Stimulated activated naive B cell treated with anti-CD40 and anti-IgM and Interleukin-4, amounts not matched to agents 10 μg/mL and 1 μg/mL and 100 μg/mL, for 72 hours (primary cell): ENCODE measurements at regions not wholly inside any gene's neighbourhood (a gene's known extent, or its start where the extent isn't known, plus 50 kb on each side); places are given as distances from the start of the nearest gene placed in this dataset.

Experiments used
- ATAC-seq, 2 donors: fragments of 150-1000 bp; cut with Tn5 transposase; replicated peaks; 2 replicates each; pipeline ENCODE4 v1.10.0; 2021; ENCODE audit warnings: moderate library complexity in 1 of 2
- DNase-seq: peaks from one replicate; pipeline ENCODE4 v3.0.0; 2021
- H3K27ac Mint-ChIP-seq: one replicate; pipeline ENCODE4 v1.8.0; 2022; ENCODE audit warnings: mild to moderate bottlenecking, mixed read lengths
- H3K27me3 Mint-ChIP-seq, 2 donors: one replicate each; pipeline ENCODE4 v1.8.0; 2022; ENCODE audit warnings: mixed read lengths in 2 of 2
- H3K36me3 Mint-ChIP-seq, 2 donors: one replicate each; pipeline ENCODE4 v1.8.0; 2022; ENCODE audit warnings: mixed read lengths in 2 of 2, mild to moderate bottlenecking in 1 of 2
- H3K4me1 Mint-ChIP-seq, 2 donors: one replicate each; pipeline ENCODE4 v1.8.0; 2022; ENCODE audit warnings: mixed read lengths in 2 of 2, mild to moderate bottlenecking in 1 of 2
- H3K4me3 Mint-ChIP-seq, 2 donors: one replicate each; pipeline ENCODE4 v1.8.0; 2022; ENCODE audit warnings: mild to moderate bottlenecking in 2 of 2, mixed read lengths in 2 of 2, moderate library complexity in 1 of 2
- H3K9me3 Mint-ChIP-seq, 2 donors: one replicate each; pipeline ENCODE4 v1.8.0; 2022; ENCODE audit warnings: mixed read lengths in 2 of 2, mild to moderate bottlenecking in 1 of 2

DNA sequence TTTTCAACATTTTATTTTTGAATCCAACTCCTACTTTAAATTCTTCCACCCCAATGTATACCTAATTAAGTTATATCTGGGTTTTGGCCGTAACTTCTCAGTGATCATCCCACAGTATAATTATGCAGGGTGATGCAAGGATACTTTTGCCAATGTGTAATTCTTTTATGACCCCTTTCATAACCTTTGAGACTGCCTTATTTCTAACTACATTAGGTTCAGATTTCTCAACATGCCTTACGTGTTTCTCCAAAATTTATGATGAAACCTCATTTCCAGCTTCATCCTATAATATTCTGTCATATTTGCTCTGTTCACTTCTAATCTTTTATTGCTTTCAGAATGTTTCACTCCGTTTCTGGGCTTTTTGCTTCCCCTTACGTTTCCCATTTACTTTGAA, 1229.6 kb upstream of the ALCAM start:
- Mint-ChIP-seq H3K27me3 (no peaks in the 10 kb centered on the region), H3K9me3 (no peaks in the 10 kb centered on the region), H3K4me3 (no peak overlapping the region), H3K27ac (no peak overlapping the region), H3K4me1 (no peaks in the 10 kb centered on the region), H3K36me3 (no peaks in the 10 kb centered on the region)
- no peak for ATAC-seq
- DNase-seq, result no peak

DNA sequence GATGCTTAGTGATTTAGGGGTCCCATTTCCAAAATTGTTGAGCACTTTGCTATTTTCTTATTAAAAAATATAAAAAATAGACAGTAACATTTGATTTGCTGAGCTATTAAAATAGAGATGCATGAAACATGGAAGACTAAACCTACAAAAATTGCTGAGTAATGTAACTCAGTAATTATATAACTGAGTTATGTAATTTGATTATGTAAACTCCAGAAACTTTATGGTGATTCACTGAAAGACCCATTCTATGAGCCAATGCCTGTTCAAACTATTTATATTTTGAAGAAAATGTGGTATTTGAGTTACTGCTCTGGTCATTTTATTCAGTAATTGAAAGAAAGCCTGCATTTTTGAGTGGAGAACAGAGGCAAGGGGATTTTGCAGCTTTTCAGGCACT, 1221.5 kb upstream of the ALCAM start:
- H3K27me3 Mint-ChIP-seq, result no peaks in the 10 kb centered on the region
- no peak overlapping the region for H3K4me3 Mint-ChIP-seq
- H3K9me3 Mint-ChIP-seq, result no peaks in the 10 kb centered on the region
- H3K4me1 Mint-ChIP-seq, result no peaks in the 10 kb centered on the region
- H3K27ac Mint-ChIP-seq, result no peak overlapping the region
- ATAC-seq, result no peak
- H3K36me3 Mint-ChIP-seq, result no peaks in the 10 kb centered on the region
- DNase-seq, result no peak

GRCh38 chr3:104149154-104149553, 1217.6 kb upstream of the ALCAM start:
- H3K4me1 Mint-ChIP-seq, result no peaks in the 10 kb centered on the region
- no peak overlapping the region for H3K27ac Mint-ChIP-seq
- no peak overlapping the region for H3K4me3 Mint-ChIP-seq
- H3K9me3 Mint-ChIP-seq, result no peaks in the 10 kb centered on the region
- no peaks in the 10 kb centered on the region for H3K27me3 Mint-ChIP-seq
- DNase-seq, result no peak
- no peaks in the 10 kb centered on the region for H3K36me3 Mint-ChIP-seq
- no peak for ATAC-seq

- no peaks in the 10 kb centered on the region for H3K36me3 Mint-ChIP-seq
- no peak overlapping the region for H3K4me3 Mint-ChIP-seq
- no peaks in the 10 kb centered on the region for H3K27me3 Mint-ChIP-seq
- DNase-seq (no peak), ATAC-seq (no peak)
- H3K9me3 Mint-ChIP-seq, result no peaks in the 10 kb centered on the region
- H3K4me1 Mint-ChIP-seq, result no peaks in the 10 kb centered on the region
- no peak overlapping the region for H3K27ac Mint-ChIP-seq
Observed at GRCh38 chr3:104150724-104151123, 1216.0 kb upstream of the ALCAM start.

GRCh38 chr3:104154896-104155295, 1211.8 kb upstream of the ALCAM start:
- H3K4me1 Mint-ChIP-seq, result no peaks in the 10 kb centered on the region
- no peaks in the 10 kb centered on the region for H3K36me3 Mint-ChIP-seq
- no peaks in the 10 kb centered on the region for H3K27me3 Mint-ChIP-seq
- H3K27ac Mint-ChIP-seq, result no peak overlapping the region
- peaks cover 0 to 3% of the 10 kb centered on the region in 2 donors for H3K9me3 Mint-ChIP-seq
- ATAC-seq (no peak), DNase-seq (no peak)
- H3K4me3 Mint-ChIP-seq, result no peak overlapping the region

DNA sequence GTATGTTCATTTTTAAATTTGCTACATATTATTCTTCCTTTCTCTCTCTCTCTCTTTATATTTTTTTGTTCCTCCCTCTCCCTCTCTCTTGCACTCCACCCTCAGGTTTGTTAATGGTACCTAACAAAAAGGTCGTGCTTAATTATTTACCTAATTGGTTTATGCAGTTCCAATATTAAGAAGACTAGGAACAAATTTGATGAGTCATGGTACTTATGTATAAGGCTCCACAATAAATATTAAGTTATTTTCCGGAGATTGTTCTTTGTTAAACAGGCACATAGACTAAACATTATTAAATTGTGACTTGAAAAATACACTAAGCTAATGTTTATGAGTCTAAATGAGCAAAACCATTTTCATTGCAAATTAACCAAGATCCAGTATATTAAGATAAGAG, 1200.8 kb upstream of the ALCAM start:
- H3K27me3 Mint-ChIP-seq, result no peaks in the 10 kb centered on the region
- peaks cover 0 to 3% of the 10 kb centered on the region in 2 donors for H3K36me3 Mint-ChIP-seq
- H3K9me3 Mint-ChIP-seq, result peaks cover 12 to 13% of the 10 kb centered on the region in 2 donors
- no peak overlapping the region for H3K4me3 Mint-ChIP-seq
- no peaks in the 10 kb centered on the region for H3K4me1 Mint-ChIP-seq
- H3K27ac Mint-ChIP-seq, result no peak overlapping the region
- no peak for DNase-seq
- no peak for ATAC-seq

- Mint-ChIP-seq H3K4me3 (no peak overlapping the region), H3K27ac (no peak overlapping the region), H3K36me3 (peaks cover 0 to 3% of the 10 kb centered on the region in 2 donors), H3K9me3 (peaks cover 12 to 13% of the 10 kb centered on the region in 2 donors), H3K4me1 (no peaks in the 10 kb centered on the region), H3K27me3 (no peaks in the 10 kb centered on the region)
- ATAC-seq (no peak), DNase-seq (no peak)
Observed at GRCh38 chr3:104168386-104168785, 1198.3 kb upstream of the ALCAM start.

- DNase-seq, result no peak
- Mint-ChIP-seq H3K36me3 (no peaks in the 10 kb centered on the region), H3K27ac (no peak overlapping the region), H3K27me3 (no peaks in the 10 kb centered on the region), H3K4me3 (no peak overlapping the region), H3K9me3 (no peaks in the 10 kb centered on the region), H3K4me1 (no peaks in the 10 kb centered on the region)
- no peak for ATAC-seq
Observed at GRCh38 chr3:104175696-104176095, 1191.0 kb upstream of the ALCAM start.

DNA sequence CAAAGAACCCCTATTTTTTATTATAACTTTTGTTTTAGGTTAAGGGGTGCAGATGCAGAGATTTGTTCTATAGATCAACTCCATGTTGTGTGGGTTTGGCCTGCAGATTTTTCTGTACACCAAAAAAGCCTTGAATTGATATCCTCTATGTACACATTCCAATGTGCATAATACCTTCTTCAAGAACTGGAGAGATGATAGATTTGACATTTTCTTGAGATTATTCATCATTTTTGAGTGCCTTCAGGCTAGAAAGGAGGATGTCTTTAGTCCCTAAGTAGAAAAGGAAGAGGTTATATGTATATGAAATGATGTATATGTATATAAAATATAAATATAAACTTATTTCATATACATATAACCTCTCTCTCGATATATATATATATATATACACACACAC, 1190.0 kb upstream of the ALCAM start:
- Mint-ChIP-seq H3K36me3 (no peaks in the 10 kb centered on the region), H3K27ac (no peak overlapping the region), H3K4me1 (no peaks in the 10 kb centered on the region), H3K9me3 (no peaks in the 10 kb centered on the region), H3K27me3 (no peaks in the 10 kb centered on the region), H3K4me3 (no peak overlapping the region)
- DNase-seq (no peak), ATAC-seq (no peak)

DNA sequence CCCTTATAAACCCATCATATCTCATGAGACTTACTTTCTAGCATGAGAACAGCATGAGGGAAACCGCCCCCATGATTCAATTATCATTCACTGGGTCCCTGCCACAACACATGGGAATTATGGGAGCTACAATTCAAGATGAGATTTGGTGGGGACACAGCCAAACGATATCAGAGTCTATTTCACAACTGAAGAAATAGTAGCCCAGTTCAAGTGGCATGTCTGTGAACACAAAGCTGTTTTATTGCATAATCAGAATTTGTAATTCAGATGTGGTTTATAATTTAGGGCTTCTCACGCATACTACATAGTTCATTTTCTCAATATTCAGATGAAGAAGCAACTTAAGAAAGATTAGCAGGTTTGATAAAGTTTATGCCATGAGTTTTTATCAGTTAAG, 1188.0 kb upstream of the ALCAM start:
- Mint-ChIP-seq H3K4me3 (no peak overlapping the region), H3K4me1 (no peaks in the 10 kb centered on the region), H3K27me3 (no peaks in the 10 kb centered on the region), H3K9me3 (no peaks in the 10 kb centered on the region), H3K36me3 (no peaks in the 10 kb centered on the region), H3K27ac (no peak overlapping the region)
- no peak for ATAC-seq
- DNase-seq, result no peak

GRCh38 chr3:104180906-104181305, 1185.8 kb upstream of the ALCAM start:
- no peak overlapping the region for H3K4me3 Mint-ChIP-seq
- no peak for DNase-seq
- ATAC-seq, result no peak

GRCh38 chr3:104190681-104191080, 1176.0 kb upstream of the ALCAM start:
- H3K36me3 Mint-ChIP-seq, result no peaks in the 10 kb centered on the region
- ATAC-seq, result no peak
- no peak overlapping the region for H3K4me3 Mint-ChIP-seq
- H3K9me3 Mint-ChIP-seq, result no peaks in the 10 kb centered on the region
- no peaks in the 10 kb centered on the region for H3K27me3 Mint-ChIP-seq
- no peaks in the 10 kb centered on the region for H3K4me1 Mint-ChIP-seq
- no peak overlapping the region for H3K27ac Mint-ChIP-seq
- DNase-seq, result no peak

More at GRCh38 chr3:104180906-104181305, 1185.8 kb upstream of the ALCAM start:
- Mint-ChIP-seq H3K36me3 (no peaks in the 10 kb centered on the region), H3K27me3 (no peaks in the 10 kb centered on the region), H3K9me3 (no peaks in the 10 kb centered on the region), H3K27ac (no peak overlapping the region), H3K4me1 (no peaks in the 10 kb centered on the region)

GRCh38 chr3:104198131-104198530, 1168.6 kb upstream of the ALCAM start:
- DNase-seq, result no peak
- Mint-ChIP-seq H3K4me3 (no peak overlapping the region), H3K36me3 (no peaks in the 10 kb centered on the region)

DNA sequence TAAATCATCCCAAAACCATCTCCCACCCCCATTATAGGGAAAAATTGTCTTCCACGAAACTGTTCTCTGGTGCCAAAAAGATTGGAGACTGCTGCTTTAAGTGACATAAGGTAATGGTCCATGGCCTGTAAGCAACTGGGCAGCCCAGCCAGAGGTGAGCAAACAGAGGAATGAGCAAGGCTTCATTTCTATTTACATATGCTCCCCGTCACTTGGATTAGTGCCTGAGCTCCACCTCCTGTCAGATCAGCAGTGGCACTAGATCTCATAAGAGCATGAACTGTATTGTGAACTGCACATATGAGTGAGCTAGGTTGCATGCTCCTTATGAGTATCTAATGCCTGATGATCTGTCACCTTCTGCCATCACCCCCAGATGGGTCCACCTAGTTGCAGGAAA, 1159.8 kb upstream of the ALCAM start:
- ATAC-seq, result no peak
- Mint-ChIP-seq H3K9me3 (no peaks in the 10 kb centered on the region), H3K4me3 (no peak overlapping the region)

More at GRCh38 chr3:104198131-104198530, 1168.6 kb upstream of the ALCAM start:
- no peaks in the 10 kb centered on the region for H3K4me1 Mint-ChIP-seq
- no peaks in the 10 kb centered on the region for H3K27me3 Mint-ChIP-seq
- no peak for ATAC-seq
- no peak overlapping the region for H3K27ac Mint-ChIP-seq
- H3K9me3 Mint-ChIP-seq, result peaks cover 0 to 2% of the 10 kb centered on the region in 2 donors

GRCh38 chr3:104214277-104214676, 1152.4 kb upstream of the ALCAM start:
- Mint-ChIP-seq H3K4me1 (peaks cover 0 to 2% of the 10 kb centered on the region in 2 donors), H3K4me3 (no peak overlapping the region), H3K27me3 (no peaks in the 10 kb centered on the region), H3K36me3 (no peaks in the 10 kb centered on the region), H3K9me3 (no peaks in the 10 kb centered on the region), H3K27ac (no peak overlapping the region)
- ATAC-seq (no peak), DNase-seq (no peak)

More for the DNA sequence above, 1159.8 kb upstream of the ALCAM start:
- Mint-ChIP-seq H3K4me1 (no peaks in the 10 kb centered on the region), H3K27me3 (no peaks in the 10 kb centered on the region), H3K36me3 (no peaks in the 10 kb centered on the region), H3K27ac (no peak overlapping the region)
- no peak for DNase-seq

DNA sequence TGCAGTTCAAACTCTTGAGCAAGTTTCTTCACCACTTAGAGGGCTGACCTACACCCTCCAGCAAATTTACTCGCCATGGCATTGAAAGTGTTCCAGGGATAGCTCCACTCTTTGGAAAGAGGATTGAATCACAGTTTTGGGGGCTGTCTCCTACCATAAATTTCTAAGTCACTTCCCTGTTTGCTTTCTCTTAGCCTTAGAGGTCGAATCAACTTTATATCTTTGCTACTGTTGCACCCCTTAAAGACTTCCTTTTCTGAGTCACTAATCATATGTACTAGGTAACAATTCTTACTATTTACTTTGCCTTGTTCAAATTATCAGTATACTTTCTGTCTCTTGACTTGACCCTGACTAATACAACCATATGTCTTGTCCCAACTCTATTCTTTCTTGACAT, 1151.8 kb upstream of the ALCAM start:
- H3K27me3 Mint-ChIP-seq, result no peaks in the 10 kb centered on the region
- peaks cover 0 to under 1% of the 10 kb centered on the region in 2 donors for H3K9me3 Mint-ChIP-seq
- no peak overlapping the region for H3K27ac Mint-ChIP-seq
- DNase-seq, result no peak
- H3K4me1 Mint-ChIP-seq, result peaks cover 0 to 2% of the 10 kb centered on the region in 2 donors
- no peak for ATAC-seq
- no peak overlapping the region for H3K4me3 Mint-ChIP-seq
- no peaks in the 10 kb centered on the region for H3K36me3 Mint-ChIP-seq
